ENCODE measurements at regions not wholly inside any gene's neighbourhood (a gene's known extent, or its start where the extent isn't known, plus 50 kb on each side); places are given as distances from the start of the nearest gene placed in this dataset.
"Not testable (repeated sequence)": the region's sequence is repeated elsewhere in the genome, so short reads cannot be mapped to it uniquely, and the experiment has no call there.

DNA sequence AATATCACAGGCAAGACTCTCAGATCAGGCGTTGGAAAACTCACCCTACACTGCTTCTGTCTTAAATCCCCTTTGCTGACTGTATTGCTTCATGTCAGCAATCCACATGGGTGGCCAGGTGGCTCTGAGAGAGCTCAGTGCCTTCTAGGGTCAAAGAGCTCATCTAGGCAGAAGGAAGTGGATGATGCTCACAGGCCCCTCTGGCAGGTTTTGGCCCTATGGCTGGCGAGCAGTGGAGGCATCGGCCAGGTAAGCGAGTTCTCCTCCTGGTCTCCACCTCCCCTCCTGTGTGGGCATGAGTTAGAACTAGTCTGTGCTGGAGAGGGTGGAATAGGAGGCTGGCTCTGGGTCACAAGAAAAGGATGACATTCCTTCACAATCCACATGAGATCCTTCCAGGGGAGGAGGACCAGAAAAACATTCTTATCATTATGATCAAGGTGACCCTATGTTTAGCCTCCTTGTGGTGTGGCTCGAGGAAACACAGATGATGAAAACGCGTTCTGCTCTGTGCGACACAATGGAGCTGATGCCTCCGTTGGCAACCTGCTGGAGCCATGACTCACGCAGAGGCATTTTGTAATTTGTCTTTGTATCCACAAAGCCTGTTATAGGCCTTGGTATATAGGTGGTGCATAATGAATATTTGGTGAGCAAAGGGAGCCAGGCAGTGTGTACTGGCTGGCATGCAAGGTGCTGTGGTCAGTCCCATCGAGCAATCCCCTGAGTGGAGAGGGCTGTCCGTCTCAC, 264.6 kb upstream of the RAB4A start:
- peak; percentile 0 for DNase-seq (ENCODE audit: low read depth)

DNA sequence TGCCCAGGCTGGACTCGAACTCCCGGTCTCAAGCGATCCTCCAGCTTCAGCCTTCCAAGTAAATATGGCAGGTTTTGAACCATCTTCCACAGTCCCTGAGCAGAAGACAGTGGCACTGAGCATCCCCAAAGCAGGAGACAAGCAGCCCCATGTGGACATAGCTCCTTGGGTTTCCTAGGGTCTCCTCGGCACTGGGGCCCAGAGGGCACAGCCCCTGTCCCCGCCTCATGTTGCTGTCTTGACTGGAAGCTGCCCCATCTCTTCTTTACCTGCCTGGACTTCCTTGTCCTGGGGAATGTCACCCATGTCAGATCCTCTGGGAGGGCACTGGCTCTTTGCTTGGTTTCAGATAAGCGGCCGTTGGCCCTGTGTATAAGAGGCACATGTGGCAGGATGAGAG, 263.7 kb upstream of the RAB4A start:
- no peak for DNase-seq (ENCODE audit: low read depth)

DNA sequence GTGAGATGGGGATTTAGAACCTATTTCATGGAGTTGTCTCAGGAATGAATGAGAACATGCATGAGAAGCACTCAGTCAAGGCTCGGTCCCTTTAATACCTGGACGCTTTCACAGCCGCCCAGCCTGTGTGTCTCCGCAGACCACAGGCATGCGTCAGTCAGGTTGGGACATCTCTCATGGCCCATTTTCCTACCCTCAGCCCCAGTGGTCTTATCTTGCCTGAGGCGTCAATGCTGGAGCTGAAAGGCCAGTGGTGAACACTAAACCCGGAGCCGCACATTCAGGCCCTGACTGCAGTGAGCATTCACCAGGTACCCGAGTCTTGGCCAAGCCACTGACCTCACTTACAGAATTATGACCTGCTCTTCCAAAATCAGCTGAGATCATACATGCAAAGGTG, 263.2 kb upstream of the RAB4A start:
- no peak for DNase-seq (ENCODE audit: low read depth)

DNA sequence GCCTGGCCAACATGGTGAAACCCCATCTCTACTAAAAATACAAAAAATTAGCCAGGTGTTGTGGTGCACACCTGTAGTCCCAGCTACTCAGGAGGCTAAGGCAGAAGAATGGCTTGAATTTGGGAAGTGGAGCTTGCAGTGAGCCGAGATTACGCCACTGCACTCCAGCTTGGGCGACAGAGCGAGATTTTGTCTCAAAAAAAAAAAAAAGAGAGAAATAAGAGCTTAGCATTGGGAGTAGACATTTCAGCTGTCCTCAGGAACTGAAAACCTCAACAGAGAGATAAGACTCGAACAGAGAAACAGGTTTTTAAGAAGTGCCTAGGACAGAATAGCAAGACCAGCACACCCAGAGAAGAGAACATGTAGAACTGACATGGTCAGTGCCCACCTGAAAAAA, 262.6 kb upstream of the RAB4A start:
- DNase-seq (ENCODE audit: low read depth) = not testable (repeated sequence)

- DNase-seq (ENCODE audit: low read depth) = no peak
Observed at GRCh38 chr1:229011022-229011421, 259.9 kb upstream of the RAB4A start.

DNA sequence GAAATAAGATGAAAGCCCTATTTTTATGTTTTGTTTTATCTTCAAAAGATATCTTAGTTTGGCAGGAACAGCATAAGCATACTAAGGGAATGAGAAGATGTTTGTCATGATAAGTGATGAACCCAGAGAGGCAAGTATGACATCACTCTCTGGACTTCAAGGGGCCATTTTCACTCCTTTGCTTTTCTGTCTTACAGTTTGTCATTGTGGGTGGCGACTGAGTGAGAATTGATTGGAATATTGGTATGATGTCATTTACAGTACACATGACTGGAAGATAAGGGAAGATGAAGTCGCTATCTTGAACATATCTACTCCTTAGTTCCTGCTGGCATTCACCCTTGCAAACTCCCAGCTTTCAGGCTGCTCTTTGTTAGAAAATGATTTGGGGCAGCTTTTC, 258.1 kb upstream of the RAB4A start:
- DNase-seq (ENCODE audit: low read depth) = no peak

- no peak for DNase-seq (ENCODE audit: low read depth)
Observed at GRCh38 chr1:229013981-229014380, 256.9 kb upstream of the RAB4A start.

GRCh38 chr1:229015806-229016205, 255.1 kb upstream of the RAB4A start:
- no peak for DNase-seq (ENCODE audit: low read depth)

GRCh38 chr1:229017091-229017490, 253.8 kb upstream of the RAB4A start:
- DNase-seq (ENCODE audit: low read depth) = no peak

- DNase-seq (ENCODE audit: low read depth) = no peak
Observed at GRCh38 chr1:229018674-229019295, 252.1 kb upstream of the RAB4A start.

DNA sequence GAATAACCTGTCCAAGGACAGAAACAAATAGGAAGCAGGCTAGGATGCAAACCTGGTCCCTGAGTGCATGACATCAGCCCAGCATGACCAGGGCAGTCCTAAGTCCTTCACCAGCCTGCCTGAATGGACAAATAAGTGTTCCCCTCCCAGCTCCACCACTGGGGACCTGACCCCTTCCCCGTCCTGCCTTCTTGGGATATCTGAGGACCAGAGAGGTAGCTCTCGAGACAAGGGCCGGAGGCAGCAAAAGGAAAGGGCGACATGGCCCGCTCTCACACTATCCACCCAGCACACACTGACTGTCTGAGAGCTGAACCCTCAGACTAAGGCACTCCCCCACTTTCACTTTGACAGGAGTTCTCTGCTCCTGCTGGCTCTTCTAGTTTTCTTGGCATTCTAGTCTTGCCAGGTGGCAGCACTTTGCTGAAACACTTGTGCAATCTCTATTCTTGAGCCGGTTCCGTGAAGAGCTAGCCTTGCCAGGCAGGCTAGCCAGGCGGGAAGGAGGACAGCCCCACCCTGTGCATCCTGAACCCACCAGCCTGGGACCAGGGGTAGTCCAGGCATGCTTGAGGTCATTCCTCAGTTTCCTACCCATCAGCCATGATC, 251.1 kb upstream of the RAB4A start:
- DNase-seq (ENCODE audit: low read depth) = no peak

DNA sequence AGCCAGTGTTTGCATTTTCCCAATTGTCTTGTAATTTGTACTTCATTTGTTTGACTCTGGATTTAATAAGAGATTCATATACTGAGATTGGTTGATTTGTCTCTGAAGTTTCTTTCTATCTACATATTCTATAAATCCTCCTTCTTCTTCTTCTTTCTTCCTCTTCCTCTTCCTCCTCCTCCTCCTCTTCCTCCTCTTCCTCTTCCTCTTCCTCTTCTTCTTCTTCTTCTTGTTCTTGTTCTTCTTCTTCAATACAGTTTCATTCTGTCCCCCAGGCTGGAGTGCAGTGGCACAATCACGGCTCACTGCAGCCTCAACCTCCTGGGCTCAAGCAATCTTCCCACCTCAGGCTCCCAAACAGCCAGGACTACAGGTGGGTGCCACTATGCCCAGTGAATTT, 249.9 kb upstream of the RAB4A start:
- not testable (repeated sequence) for DNase-seq (ENCODE audit: low read depth)

DNA sequence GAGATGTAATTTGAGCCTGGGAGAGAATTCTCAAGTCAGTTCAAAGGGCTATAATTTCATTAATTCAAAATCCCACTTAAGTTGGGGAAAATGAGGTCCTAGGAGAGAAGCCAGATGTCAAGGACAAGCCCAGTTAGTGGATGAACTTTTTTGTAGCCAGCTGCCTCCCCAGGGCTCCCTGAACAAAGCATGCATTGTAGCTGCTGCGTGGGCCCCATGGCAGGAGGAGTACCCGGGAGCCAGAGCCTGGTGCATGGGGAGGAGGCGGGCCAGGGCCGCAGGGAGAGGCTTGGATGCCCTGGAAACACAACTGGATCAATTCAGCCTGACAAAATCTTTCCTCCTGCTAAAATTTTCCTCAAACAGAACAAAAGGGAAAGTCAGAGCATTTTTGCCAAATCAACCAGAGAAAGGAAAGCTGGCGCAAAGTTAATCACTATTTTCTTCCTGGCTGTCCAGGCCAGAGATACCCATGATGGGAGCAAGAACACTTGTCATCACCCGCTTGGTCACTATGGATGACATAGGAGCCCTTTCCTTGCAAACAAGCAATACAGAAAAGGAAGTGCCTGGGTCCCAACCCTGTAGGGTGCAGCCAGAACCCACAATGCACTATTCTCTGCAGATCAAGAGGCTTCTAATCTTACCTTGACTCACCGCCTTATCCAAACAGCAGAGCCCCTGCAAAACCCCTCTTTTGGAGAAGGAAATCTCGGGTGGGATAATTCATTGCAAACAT, 248.1 kb upstream of the RAB4A start:
- no peak for DNase-seq (ENCODE audit: low read depth)

DNA sequence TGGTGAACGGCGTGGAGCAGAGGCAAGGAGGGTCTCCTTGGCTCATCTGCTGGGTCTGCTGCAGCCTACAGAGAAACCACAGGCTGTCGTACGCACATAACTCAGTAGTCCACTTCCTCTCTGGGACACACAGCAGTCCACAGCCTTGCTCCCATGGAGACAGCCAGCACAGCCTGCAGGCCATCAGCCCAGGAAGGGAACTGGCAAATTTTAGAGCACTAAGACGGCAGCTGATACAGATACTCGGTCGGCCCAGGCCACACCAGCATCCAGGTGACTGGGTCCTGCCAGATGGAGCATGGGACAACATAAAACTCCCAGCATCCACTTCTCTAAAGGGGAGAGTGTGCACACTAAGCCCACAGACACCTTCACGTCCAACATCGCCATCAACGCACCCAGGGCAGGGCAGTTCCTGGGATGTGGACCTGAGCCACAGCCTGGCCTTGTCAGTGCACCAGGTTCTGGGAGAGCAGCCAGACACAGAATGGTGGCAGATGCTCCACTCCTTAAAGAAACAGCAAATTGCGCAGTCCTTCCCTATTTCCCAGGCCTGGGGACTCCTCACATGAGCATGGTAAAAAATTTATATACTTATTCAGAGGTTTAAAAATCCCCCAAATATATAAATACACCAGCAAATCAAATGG, 247.1 kb upstream of the RAB4A start:
- no peak for DNase-seq (ENCODE audit: low read depth)

GRCh38 chr1:229024528-229025130, 246.3 kb upstream of the RAB4A start:
- peak; percentile 84 for DNase-seq (ENCODE audit: low read depth)

GRCh38 chr1:229025576-229025975, 245.3 kb upstream of the RAB4A start:
- DNase-seq (ENCODE audit: low read depth) = no peak

- no peak for DNase-seq (ENCODE audit: low read depth)
Observed at GRCh38 chr1:229027158-229027557, 243.8 kb upstream of the RAB4A start.

DNA sequence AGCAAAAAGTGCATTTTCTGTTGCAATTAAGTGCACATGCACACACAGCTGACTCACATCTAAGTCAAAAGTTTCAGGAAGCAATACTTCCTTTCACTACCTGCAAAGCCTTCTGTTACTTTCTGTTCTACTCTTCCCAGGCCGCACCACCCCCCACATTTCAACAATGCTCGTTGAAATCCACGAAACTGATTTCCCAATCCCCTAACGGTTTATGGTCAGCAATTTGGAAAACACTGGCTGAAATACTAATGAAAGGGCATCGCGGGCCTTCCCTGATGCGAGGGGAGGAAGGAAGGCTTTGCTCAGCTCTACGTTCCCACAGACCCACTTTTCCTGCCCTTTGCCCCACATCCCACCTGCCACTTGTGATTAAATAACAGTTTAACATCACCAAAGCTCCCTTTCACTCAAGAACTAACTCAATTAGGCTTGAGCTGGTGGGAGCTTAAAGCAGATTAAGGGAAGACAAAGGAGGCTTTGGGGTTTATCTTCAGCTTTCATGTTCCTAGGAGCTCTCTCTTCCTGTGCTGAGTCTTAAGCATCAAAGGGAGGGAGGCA, 243.2 kb upstream of the RAB4A start:
- DNase-seq (ENCODE audit: low read depth) = peak; percentile 51

DNA sequence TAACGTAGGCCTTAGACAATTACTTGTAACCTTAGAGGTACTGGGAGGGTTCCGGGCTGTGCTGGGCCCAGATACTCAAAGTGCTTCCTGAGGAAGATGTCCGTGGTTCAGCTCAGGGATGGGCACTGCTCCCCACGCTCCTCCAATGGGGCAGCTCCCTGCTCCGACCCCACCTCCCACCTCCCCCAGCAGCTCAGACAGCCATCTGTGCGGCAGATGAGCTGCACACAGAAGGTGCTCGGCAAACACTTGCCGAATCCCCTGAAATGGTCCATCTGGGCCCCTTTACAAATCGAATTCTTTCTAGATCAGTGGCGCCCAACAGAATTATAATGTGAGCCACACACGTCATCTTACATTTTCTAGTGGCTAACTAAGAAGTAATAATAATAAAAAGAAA, 242.4 kb upstream of the RAB4A start:
- no peak for DNase-seq (ENCODE audit: low read depth)

DNA sequence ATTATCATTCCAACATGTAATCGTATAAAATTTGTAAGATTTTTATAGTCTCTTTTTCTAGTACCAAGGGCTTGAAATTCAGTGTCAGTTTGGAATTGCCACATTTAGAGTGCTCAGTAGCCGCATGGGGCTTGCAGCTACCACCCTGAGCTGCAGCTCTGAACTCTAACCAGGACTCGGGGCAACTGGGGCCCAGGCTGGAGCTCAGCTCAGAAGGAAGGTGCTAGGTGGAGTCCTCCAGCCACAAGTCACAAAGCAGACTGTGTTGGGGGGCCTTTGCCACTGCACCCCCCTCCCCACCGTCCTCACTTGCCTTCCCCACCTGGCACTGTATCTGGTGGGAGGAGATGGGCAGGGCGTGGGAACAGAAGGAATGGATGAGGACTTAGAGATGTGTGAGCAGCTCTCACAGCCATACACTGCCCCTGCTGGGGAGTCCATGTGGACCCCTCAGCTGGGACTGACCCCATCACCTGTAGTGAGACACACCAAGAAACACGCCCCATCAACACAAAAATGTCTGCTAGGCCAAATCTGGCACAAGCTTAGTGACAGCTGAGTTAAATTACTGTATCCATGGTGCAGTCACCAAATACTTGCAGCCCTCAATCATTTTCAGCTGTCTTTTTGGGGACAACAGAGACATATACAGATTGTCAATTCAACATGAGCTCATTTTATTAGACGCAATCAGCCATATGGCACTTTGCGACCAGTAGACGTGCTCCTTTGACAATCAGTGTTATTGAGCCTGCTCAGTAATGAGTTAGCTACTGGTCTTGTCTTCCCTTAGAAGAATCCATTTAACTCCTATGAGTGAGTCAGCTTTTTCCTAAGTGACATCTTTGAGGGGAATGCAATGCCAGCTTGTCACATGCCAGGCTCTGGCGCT, 241.7 kb upstream of the RAB4A start:
- DNase-seq (ENCODE audit: low read depth) = no peak
